ENCODE measurements at regions not wholly inside any gene's neighbourhood (a gene's known extent, or its start where the extent isn't known, plus 50 kb on each side); places are given as distances from the start of the nearest gene placed in this dataset.
"Not testable (repeated sequence)": the region's sequence is repeated elsewhere in the genome, so short reads cannot be mapped to it uniquely, and the experiment has no call there.

DNA sequence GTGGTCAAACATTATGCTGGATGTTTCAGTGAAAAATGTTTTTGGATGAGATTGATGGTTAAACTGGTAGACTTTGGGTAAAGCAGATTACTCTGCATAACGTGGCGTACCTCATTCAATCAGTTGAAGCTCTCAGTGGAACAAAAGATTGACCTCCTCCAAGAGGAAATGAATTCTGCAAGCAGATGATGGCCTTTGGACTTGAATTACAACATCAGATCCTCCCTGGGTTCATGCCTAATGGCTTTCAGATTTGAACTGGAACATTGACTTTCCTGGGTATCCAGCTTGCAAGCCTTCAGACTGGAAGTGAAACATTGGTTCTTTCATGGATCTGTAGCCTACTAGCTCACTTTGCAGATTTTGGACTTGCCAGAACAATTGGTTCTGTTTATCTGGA is 169.3 kb upstream of the MALRD1 start:
- H3K9me3 ChIP-seq: no peaks in the 10 kb centered on the region
- no peak overlapping the region for H3K27ac ChIP-seq
- no peak overlapping the region for H3K4me3 ChIP-seq
- peak; percentile 20 for ATAC-seq (ENCODE audit: insufficient number of reproducible peaks, low FRiP score, low read depth)
- no peak for TF ChIP-seq CTCF (IDR thresholded peaks at IDR 0.05)
- H3K27me3 ChIP-seq (replicated peaks; ENCODE audit: insufficient read depth): no peaks in the 10 kb centered on the region
- no peaks in the 10 kb centered on the region for H3K4me1 ChIP-seq (ENCODE audit: control insufficient read depth in 1 of 2, low read depth in 2 of 2)
- H3K36me3 ChIP-seq: no peaks in the 10 kb centered on the region
- no peak for DNase-seq (ENCODE audit: low spot score)

DNA sequence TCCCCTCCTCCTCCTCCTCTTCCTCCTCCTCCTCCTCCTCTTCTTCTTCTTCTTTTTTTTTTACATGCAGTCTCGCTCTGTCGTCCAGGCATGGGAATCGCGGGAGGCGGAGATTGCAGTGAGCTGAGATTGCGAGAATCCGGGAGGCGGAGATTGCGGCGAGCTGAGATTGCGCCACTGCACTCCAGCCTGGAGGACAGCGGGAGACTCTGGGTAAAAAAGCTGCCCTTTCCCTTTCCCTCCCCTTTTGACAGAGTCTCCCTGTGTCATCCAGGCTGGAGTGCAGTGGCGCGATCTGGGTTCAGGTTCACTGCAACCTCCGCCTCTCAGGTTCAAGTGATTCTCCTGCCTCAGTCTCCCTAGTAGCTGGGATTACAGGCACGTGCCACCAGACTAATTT is 168.1 kb upstream of the MALRD1 start:
- Histone ChIP-seq H3K36me3 (no peaks in the 10 kb centered on the region), H3K4me3 (no peak overlapping the region), H3K9me3 (no peaks in the 10 kb centered on the region), H3K27me3 (replicated peaks; ENCODE audit: insufficient read depth) (no peaks in the 10 kb centered on the region), H3K27ac (no peak overlapping the region), H3K4me1 (ENCODE audit: control insufficient read depth in 1 of 2, low read depth in 2 of 2) (no peaks in the 10 kb centered on the region)
- DNase-seq (ENCODE audit: low spot score) (no peak), ATAC-seq (ENCODE audit: insufficient number of reproducible peaks, low FRiP score, low read depth) (no peak)
- TF ChIP-seq CTCF (IDR thresholded peaks at IDR 0.05): no peak

DNA sequence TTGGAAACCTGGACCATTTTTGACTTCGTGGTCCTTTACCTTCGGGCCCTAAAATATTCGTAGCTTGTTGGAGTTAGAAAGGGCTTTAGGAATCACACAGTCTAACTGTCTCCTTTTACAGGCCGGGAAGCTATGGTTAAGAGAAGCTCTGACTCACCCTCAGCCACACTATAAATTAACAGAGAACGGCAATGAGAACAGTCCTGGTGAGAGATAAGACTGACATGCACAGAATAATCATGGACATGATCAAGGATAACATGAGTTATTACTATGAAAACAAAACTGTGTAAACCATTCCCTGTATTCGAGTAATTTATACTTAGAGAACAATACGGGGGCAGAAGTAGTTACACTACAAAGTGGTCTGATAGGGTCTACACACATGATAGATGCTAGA is 162.5 kb upstream of the MALRD1 start:
- TF ChIP-seq CTCF (IDR thresholded peaks at IDR 0.05): no peak
- DNase-seq (ENCODE audit: low spot score) (no peak), ATAC-seq (ENCODE audit: insufficient number of reproducible peaks, low FRiP score, low read depth) (no peak)
- Histone ChIP-seq H3K9me3 (no peaks in the 10 kb centered on the region), H3K36me3 (no peaks in the 10 kb centered on the region), H3K27me3 (replicated peaks; ENCODE audit: insufficient read depth) (no peaks in the 10 kb centered on the region), H3K4me1 (ENCODE audit: control insufficient read depth in 1 of 2, low read depth in 2 of 2) (no peaks in the 10 kb centered on the region), H3K27ac (no peak overlapping the region), H3K4me3 (no peak overlapping the region)

- H3K27me3 ChIP-seq (replicated peaks; ENCODE audit: insufficient read depth): no peaks in the 10 kb centered on the region
- no peaks in the 10 kb centered on the region for H3K9me3 ChIP-seq
- TF ChIP-seq CTCF (IDR thresholded peaks at IDR 0.05): no peak
- H3K4me3 ChIP-seq: no peak overlapping the region
- ATAC-seq (ENCODE audit: insufficient number of reproducible peaks, low FRiP score, low read depth) (no peak), DNase-seq (ENCODE audit: low spot score) (no peak)
- no peaks in the 10 kb centered on the region for H3K36me3 ChIP-seq
- no peak overlapping the region for H3K27ac ChIP-seq
- H3K4me1 ChIP-seq (ENCODE audit: control insufficient read depth in 1 of 2, low read depth in 2 of 2): no peaks in the 10 kb centered on the region
Measured at GRCh38 chr10:18906636-18907035, 142.0 kb upstream of the MALRD1 start.

GRCh38 chr10:18917431-18917830 is 131.2 kb upstream of the MALRD1 start:
- not testable (repeated sequence) for H3K9me3 ChIP-seq; H3K4me3 ChIP-seq; H3K27ac ChIP-seq; ATAC-seq (ENCODE audit: insufficient number of reproducible peaks, low FRiP score, low read depth); DNase-seq (ENCODE audit: low spot score); H3K27me3 ChIP-seq (replicated peaks; ENCODE audit: insufficient read depth); H3K36me3 ChIP-seq; H3K4me1 ChIP-seq (ENCODE audit: control insufficient read depth in 1 of 2, low read depth in 2 of 2)

DNA sequence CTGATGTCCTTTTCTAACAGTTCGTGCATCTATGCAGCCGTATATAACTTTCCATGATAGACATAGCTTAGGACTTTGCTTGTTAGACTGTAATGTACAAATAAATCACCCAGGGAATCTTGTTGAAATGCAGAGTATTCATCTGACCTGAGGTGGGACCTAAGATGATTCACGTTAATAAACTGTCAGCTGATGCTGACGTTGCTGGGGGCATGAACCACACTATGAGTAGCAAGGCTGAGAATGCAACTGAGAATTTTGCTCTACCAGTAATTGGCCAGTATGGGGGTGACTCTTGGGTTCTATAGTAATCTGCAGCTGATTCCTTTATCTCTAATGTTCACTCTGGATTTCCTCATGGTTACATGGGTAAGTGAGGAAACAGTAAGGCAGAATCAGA is 130.1 kb upstream of the MALRD1 start:
- ATAC-seq (ENCODE audit: insufficient number of reproducible peaks, low FRiP score, low read depth) (no peak), DNase-seq (ENCODE audit: low spot score) (no peak)
- no peak for TF ChIP-seq CTCF (IDR thresholded peaks at IDR 0.05)
- Histone ChIP-seq H3K4me1 (ENCODE audit: control insufficient read depth in 1 of 2, low read depth in 2 of 2) (no peaks in the 10 kb centered on the region), H3K36me3 (no peaks in the 10 kb centered on the region), H3K9me3 (no peaks in the 10 kb centered on the region), H3K27ac (no peak overlapping the region), H3K4me3 (no peak overlapping the region), H3K27me3 (replicated peaks; ENCODE audit: insufficient read depth) (no peaks in the 10 kb centered on the region)

Measured in thoracic aorta (tissue), 2 donors.